Activated T-cell treated with anti-CD3 and anti-CD28 coated beads for 48 hours (primary cell): ENCODE measurements at regions not wholly inside any gene's neighbourhood (a gene's known extent, or its start where the extent isn't known, plus 50 kb on each side); places are given as distances from the start of the nearest gene placed in this dataset.

Experiments used
- DNase-seq: peaks from one replicate; pipeline ENCODE4 v3.0.0-alpha.2; 2020; ENCODE audit warnings: low read depth

DNA sequence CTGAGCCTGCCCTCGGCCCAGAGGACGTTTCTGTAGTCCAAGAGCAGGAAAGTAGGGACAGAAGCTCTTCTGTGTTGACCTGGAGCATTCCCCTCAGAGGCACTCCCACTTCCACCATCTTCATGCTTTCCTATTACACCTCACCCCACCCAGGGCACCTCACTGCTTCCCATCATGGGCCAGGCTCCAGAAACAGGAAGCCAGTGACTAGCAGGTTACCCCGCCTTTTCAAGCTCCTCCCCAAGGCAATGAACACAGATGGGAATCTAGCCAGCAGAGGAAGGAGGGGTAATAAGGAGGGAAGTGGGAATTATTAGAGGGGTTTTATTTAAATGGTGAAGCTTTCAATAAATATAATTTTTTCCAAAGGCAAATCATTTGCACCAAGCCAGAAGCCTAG, 308.8 kb upstream of the MGAT5 start:
- DNase-seq, result no peak

DNA sequence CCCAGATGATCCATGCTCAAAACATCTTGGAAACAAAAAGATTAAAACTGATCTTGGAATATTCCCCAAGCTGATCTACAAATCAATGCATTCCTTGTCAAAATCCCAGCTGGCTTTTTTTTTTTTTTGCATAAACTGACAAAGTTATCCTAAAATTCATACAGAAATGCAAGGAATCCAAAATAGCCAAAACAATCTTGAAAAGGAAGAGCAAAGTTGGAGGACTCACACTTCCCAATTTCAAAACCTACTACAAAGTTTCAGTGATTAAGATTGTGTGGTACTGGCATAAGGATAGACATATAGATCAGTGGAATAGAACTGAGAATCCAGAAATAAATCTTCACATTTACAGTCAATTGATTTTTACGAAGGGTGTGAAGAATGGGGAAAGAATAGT, 306.8 kb upstream of the MGAT5 start:
- DNase-seq, result no peak

- DNase-seq, result no peak
Observed at GRCh38 chr2:133948610-133949290, 305.1 kb upstream of the MGAT5 start.

- no peak for DNase-seq
Observed at GRCh38 chr2:133949595-133949994, 304.3 kb upstream of the MGAT5 start.

DNA sequence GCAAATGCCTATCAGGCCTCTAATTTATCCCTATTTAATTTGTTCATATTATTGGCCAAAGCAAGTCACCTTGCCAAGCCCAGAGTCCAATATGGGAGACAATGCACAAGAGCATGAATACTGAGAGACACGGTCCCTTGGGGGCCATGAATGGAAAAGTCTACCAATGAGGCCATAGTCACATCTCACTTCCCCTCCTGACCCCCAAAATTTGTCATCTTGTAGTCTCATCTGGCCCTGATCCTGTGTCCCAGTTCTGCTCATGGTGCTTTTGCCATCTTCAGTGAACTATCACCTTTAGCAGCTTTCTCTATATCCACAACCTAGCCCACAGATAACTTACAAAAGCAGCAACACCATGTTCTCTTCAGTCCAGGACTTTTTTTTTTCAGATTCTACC, 302.7 kb upstream of the MGAT5 start:
- no peak for DNase-seq

- DNase-seq, result no peak
Observed at GRCh38 chr2:133952420-133952819, 301.5 kb upstream of the MGAT5 start.

DNA sequence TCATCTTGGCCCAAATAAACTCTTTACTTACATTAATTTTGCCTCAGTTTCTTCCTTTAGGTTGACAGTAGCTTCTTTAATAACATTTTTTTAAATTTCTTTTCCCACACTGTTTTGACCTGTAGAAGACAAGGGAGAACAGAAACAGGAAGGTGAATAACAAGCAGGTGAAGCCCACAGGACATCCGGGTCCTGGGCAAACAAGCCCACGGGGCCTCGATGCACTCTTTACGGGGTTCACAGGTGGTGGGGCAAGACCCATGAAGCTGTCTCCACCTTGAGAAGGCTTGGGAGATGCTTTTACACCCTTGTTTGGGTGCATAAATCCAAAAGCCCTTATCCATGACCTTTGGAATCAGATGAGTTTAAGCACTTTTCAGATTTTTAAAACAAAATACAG, 301.0 kb upstream of the MGAT5 start:
- DNase-seq, result no peak

DNA sequence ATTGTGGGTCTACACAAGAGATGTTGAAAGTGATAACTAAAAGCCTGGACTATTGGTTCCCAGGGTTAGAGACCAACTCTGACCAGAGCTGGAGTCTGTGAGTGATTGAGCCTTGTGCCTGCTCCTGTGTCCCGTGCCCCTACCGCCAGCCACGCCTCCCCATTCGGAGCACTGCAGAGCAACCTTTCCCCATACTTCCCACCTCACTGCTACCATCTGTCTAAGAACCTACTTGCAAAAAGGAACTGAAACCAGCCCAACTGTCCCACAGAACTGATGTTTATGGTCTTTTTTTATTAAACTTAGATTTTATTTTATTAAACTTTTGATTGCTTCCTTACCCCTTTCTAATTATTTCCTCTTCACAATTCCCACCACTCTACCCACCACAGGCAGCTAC, 300.3 kb upstream of the MGAT5 start:
- no peak for DNase-seq

DNA sequence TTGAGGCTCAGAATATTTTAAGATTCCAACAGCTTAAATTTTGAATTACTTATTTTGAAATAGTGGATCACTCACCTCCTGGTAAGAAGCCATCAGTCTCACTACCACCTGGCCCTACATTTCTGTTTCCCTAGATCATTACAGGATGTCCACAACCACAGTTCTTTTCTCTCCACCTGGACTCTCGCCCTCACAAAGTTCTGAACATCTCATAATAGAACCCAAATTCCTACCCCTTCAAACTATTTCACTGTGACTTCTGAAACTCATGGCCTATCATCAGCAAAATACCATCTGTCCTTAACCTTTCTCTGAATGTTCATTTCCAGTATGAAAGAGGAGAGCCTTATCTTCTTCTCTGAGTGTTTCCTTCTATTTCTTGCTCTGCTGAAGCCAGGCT, 299.2 kb upstream of the MGAT5 start:
- DNase-seq, result no peak

- DNase-seq, result no peak
Observed at GRCh38 chr2:133955169-133955568, 298.7 kb upstream of the MGAT5 start.

DNA sequence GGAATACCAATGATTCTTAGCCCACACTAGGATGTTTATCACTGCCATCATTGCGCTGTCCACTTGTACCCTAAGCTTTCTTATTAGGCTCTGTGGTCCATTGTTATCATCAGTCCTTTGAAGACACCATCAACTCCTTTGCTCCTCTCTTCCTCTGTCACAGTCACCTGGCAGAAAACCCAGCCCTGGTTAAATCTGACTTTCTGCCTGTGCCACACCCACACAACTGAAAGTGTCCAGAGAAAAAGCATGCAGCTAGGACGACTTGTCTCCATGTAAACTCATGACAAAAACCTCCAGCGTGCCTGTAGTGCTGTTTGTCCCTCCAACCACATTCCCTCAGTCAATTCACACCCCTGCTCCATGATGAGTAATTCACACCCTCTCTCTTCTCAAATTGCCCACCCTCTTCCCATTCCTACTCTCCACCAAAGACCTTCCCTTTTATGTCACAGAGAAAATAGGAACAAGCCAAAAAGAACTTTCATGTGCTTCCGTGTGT, 297.4 kb upstream of the MGAT5 start:
- no peak for DNase-seq

DNA sequence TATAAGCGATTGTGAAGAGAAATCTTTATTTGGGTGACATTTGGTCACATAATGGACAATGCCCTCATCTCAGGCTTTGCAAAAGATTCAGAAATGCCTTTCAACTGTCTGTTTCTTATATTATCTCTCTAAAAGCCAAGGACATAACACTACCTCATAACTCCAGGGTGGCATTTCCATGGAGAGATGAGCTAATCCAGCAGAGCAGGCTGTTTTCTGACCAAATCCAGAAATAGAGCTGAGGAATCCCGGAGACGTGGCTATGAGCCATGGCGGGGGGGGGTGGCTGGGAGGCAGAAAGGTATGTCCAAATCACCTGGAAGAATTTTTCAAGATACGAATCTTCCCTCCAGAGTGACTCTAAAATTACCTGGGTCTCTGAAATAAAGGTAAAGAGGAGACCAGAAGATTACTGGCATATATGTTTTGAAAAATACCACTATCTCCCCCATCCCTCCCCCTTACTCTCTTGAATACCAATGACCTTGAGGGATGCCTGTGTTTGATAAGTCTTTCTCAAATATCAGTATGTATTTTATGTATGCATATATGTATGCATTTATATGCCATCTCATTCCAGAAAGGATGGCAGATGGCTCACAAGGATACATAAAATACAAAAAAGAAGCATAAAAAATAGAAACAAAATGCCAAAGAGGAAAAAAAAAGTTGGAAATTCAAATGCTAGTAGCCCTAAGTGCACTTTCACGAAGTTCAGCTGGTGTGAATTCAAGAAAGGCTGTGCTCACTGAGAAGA, 296.0 kb upstream of the MGAT5 start:
- DNase-seq, result no peak

DNA sequence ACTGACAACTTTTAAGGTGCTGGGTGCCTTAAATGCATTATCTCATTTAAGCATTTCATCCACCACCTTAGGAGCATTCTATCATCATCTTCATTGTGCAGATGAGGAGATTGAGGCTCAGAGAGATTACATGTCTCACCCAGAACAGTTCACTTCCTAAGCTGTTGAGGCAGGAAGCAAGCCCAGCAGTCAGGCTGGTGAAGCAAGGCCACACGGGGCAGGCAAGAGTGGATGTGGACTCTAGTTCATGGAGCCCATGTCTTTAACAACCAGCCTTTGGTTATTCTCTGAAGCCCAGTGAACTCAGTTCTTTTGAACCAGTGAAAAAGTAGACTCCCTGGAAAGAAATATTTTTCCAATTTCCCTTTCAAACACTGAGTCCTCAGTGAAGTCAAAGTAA, 294.8 kb upstream of the MGAT5 start:
- no peak for DNase-seq

DNA sequence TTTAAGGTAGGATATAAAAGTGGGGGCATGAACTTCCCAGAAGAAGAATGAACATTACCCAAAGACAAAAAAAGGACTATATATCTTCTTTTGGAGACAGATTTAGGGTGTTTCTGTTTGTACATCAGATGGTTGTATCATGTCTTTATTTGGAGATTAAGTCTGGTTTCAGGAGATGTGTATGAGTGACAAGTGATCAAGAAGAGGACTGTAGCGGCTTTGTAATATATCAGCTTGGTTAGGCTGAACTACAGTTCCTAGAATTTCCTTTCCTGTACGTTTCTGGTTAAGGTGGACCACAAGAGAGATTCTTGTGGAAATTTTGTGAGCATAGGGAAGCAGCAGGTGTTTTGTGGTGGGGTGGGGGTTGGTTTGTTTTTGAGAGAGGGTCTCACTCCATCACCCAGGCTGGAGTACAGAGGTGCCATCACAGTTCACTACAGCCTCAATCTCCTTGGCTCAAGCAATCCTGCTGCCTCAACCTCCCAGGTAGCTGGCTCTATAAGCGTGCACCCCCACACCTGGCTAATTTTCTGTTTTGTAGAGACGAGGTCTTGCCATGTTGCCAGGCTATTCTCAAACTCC, 287.1 kb upstream of the MGAT5 start:
- no peak for DNase-seq

DNA sequence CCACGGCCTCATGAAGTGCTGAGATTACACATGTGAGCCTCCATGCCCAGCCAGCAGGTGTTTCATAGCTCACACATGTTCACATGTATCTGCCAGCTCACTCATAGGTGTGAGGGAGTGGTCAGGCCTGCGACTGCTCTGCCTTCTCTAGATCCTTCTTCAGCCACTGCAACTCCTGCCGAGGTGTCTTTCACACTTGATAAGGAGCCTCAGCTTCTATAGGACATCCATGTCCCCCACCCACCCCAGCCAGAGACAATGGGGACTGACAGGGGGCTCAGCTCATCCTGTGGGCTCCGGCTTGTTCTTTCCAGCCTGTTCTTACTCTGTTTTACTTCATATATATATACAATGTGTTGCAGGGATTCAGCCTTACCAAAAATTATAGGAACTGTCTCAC, 286.5 kb upstream of the MGAT5 start:
- no peak for DNase-seq

DNA sequence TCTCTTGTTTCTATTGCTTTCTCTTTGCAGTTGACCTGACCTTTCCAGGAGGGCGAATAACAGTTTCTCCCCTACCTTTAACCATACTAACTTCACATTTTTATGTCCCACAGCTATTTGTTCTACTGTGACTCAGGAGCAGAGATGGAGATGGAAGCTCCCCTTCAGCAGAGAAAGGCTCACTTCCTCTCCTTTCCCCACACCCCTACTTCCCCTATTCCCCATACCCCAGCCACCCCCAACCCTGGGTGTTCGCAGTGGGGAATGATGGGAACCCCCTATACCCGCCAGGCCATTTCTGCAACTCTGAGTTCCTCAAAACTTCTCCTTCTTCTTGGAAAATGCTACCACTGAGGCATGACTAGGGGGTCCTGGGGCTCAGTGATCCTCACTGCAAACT, 285.4 kb upstream of the MGAT5 start:
- DNase-seq, result no peak

- no peak for DNase-seq
Observed at GRCh38 chr2:133970641-133971040, 283.2 kb upstream of the MGAT5 start.

DNA sequence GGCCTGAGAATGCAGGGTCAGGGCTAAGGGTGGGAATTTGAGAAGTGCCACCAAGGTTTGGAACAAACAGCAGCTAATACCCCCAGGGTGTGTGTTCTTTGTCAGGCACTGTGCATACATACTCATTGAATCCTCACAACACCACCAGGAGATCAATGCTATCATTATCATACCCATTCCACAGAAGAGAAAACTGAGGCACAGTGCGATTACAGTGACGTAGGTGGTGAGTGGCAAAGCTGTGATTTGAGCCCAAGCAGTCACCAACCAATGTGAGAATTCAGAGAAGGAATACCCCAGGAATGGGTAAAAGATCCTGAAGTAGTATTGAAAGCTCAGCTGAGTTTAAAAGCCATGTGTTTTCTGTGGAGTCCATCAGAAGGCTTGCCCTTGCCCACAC, 281.6 kb upstream of the MGAT5 start:
- no peak for DNase-seq

DNA sequence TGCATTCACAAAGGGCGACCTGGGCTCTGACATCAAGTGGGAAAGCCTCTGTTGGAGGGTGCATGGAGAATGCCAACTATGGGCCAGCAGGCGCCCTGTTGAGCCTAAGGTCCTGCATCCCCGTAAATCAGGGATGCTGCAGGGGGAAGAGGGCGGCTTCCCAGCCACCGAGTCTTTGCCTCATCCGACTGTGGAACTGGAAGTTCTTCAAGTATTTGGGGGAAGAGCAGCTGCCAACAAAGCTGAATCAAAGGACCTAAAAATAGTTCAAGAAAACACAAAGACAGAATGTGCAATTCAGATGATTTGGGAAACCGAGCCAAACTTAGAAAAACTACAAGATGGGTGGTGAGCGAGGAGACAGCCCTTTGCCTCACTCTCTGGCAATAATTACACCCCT, 281.1 kb upstream of the MGAT5 start:
- no peak for DNase-seq

DNA sequence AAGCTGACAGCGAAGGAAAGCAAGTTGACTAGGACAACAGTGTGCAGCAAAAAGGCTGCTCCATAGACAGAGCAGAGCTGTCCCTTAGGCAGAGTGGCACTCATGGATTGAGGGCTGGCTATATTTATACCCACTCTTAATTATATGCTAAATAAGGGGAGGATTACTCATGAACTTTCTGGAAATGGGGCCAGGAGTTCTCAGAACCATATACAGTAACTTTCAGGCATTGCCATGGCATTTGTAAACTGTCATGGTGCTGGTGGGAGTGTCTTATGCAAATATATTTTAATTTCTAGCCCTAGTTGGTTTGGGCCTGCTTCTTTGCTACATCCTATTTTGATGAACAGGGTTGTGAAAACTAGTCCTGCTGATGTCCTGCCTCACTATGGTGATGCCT, 279.5 kb upstream of the MGAT5 start:
- DNase-seq, result no peak

- DNase-seq, result no peak
Observed at GRCh38 chr2:133975135-133975534, 278.7 kb upstream of the MGAT5 start.

DNA sequence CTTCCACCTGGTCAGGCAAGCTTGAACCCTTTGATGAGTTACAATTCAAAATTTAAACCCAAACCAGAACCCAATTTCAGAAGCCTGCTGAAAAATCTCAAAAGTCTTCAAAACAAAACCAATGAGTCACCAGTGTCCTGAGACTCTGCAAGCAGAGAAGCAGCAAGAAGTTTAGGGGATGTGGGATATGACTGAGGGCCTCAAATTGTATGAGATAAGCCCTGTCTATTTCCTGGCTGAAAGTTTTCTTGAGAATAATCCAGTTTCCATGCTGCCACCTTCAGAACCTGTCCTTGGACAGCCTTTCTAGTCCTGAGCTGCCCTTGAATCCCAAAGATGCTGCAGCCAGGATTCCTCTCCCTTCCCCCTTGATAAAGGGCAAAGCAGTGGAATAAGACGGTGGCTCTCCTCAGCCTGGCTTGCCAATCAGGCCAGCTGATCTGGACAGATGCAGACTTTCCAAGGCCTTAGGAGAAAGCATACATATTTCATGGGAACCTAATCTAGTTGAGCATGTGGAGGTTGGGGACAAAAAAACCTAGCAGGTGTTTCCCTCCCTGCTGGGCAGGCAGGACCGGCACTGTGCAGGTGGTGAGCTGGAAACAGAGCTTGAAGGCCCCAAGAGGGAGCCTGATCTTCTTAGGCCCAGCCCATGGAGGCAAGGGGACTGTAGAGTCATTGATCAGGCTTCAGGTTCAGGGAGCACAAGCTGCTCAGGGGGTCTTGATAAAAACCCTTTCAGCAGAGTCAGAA, 278.0 kb upstream of the MGAT5 start:
- DNase-seq, result no peak

DNA sequence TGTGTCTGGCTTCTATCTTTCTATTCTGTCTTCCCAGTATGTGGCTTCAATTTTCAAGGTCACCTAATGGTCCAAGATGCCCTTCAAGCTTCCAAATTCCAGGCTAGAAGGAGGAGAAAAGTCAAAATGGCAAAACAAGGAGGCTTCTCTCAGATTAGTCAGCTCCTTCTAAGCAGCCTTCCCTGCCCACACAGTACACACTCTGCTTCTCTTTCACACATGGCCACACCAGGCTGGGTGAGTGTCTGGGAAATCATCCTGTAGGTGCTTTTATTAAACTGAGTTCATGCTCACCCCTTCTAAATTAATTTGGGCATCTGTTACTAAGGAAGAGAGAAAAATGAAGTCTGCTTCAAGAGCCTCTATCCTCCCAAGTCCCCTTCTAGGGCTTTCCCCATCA, 277.2 kb upstream of the MGAT5 start:
- no peak for DNase-seq
